Neuronal stem cell (in vitro differentiated cells): ENCODE measurements at regions not wholly inside any gene's neighbourhood (a gene's known extent, or its start where the extent isn't known, plus 50 kb on each side); places are given as distances from the start of the nearest gene placed in this dataset.

Experiments
- DNase-seq: peaks from one replicate; pipeline ENCODE4 v3.0.0-alpha.2; 2013; ENCODE audit warnings: low spot score
- H2AFZ ChIP-seq: one replicate; pipeline ENCODE4 v1.6.1; 2013; ENCODE audit warnings: mild to moderate bottlenecking, low read length, inconsistent platforms
- H2AK5ac ChIP-seq: 2 replicates; pipeline ENCODE4 v1.6.1; 2013; ENCODE audit warnings: low read depth, mild to moderate bottlenecking, inconsistent platforms, low read length, moderate library complexity, mixed read lengths
- H2BK120ac ChIP-seq: 2 replicates; pipeline ENCODE4 v1.6.1; 2013; ENCODE audit warnings: low read depth, mild to moderate bottlenecking, inconsistent platforms, low read length, moderate library complexity, mixed read lengths
- H2BK12ac ChIP-seq: one replicate; pipeline ENCODE4 v1.6.1; 2013; ENCODE audit warnings: low read length, inconsistent platforms
- H2BK15ac ChIP-seq: 2 replicates; pipeline ENCODE4 v1.6.1; 2013; ENCODE audit warnings: mild to moderate bottlenecking, low read length, inconsistent platforms, mixed read lengths
- H2BK5ac ChIP-seq: one replicate; pipeline ENCODE4 v1.6.1; 2013; ENCODE audit warnings: inconsistent platforms, mild to moderate bottlenecking, low read length, moderate library complexity
- H3K14ac ChIP-seq: one replicate; pipeline ENCODE4 v1.6.1; 2013; ENCODE audit warnings: low read length, inconsistent platforms
- H3K18ac ChIP-seq: 2 replicates; pipeline ENCODE4 v1.6.1; 2013; ENCODE audit warnings: low read length, inconsistent platforms
- H3K23ac ChIP-seq: 2 replicates; pipeline ENCODE4 v1.6.1; 2013; ENCODE audit warnings: low read depth, mild to moderate bottlenecking, mixed read lengths, low read length, inconsistent platforms; ENCODE audit not compliant: poor library complexity
- H3K27ac ChIP-seq: replicated peaks from 3 replicates; pipeline ENCODE4 v1.5.1; 2013; ENCODE audit warnings: low read length, inconsistent platforms
- H3K27me3 ChIP-seq, 3 experiments: 2 replicates each; pipeline ENCODE4 v1.6.1; 2013; ENCODE audit warnings: low read length in 3 of 3, mild to moderate bottlenecking in 2 of 3, inconsistent platforms in 1 of 3, low read depth in 1 of 3, mixed read lengths in 1 of 3, moderate library complexity in 1 of 3; ENCODE audit not compliant: control insufficient read depth in 3 of 3, insufficient read depth in 3 of 3
- H3K36me3 ChIP-seq, 2 donors: replicated peaks in 1 of 2; 2 replicates each; pipeline ENCODE4 v1.6.1; 2013; ENCODE audit warnings: low read length in 2 of 2; ENCODE audit not compliant: control insufficient read depth in 2 of 2, insufficient read depth in 2 of 2
- H3K4ac ChIP-seq: 2 replicates; pipeline ENCODE4 v1.6.1; 2013; ENCODE audit warnings: inconsistent platforms, mild to moderate bottlenecking, low read length, moderate library complexity
- H3K4me1 ChIP-seq, 2 donors: 1 replicate in 1 of 2; 2 replicates in 1 of 2; pipeline ENCODE4 v1.6.1; 2013; ENCODE audit warnings: low read length in 2 of 2, low read depth in 1 of 2; ENCODE audit not compliant: control insufficient read depth in 2 of 2, insufficient read depth in 1 of 2
- H3K4me2 ChIP-seq: one replicate; pipeline ENCODE4 v1.6.1; 2013; ENCODE audit warnings: mild to moderate bottlenecking, low read length, inconsistent platforms; ENCODE audit not compliant: insufficient read depth, poor library complexity, severe bottlenecking
- H3K4me3 ChIP-seq, 2 donors: 2 replicates each; pipeline ENCODE4 v1.5.1; 2013; ENCODE audit warnings: low read length in 2 of 2, mild to moderate bottlenecking in 2 of 2, inconsistent platforms in 1 of 2, moderate library complexity in 1 of 2
- H3K79me1 ChIP-seq: one replicate; pipeline ENCODE4 v1.6.1; 2013; ENCODE audit warnings: low read depth, mild to moderate bottlenecking, inconsistent platforms, low read length, moderate library complexity
- H3K9ac ChIP-seq: one replicate; pipeline ENCODE4 v1.6.1; 2013; ENCODE audit warnings: mild to moderate bottlenecking, low read depth, low read length, inconsistent platforms; ENCODE audit not compliant: poor library complexity
- H3K9me3 ChIP-seq, 2 donors: replicated peaks in 1 of 2; 2 replicates each; pipeline versions ENCODE3 to v1.6.1; 2013; ENCODE audit warnings: low read length in 2 of 2, mild to moderate bottlenecking in 2 of 2, inconsistent platforms in 1 of 2, low read depth in 1 of 2, mixed read lengths in 1 of 2, moderate library complexity in 1 of 2; ENCODE audit not compliant: control insufficient read depth in 2 of 2, insufficient read depth in 1 of 2
- H4K8ac ChIP-seq: one replicate; pipeline ENCODE4 v1.6.1; 2013; ENCODE audit warnings: low read depth, mild to moderate bottlenecking, inconsistent platforms, low read length, moderate library complexity
- H4K91ac ChIP-seq: one replicate; pipeline ENCODE4 v1.6.1; 2013; ENCODE audit warnings: low read length, low read depth, mild to moderate bottlenecking, inconsistent platforms; ENCODE audit not compliant: poor library complexity
- WGBS, 2 donors: extraction: QIAGEN DNeasy Blood & Tissue Kit; methylation state at CpG; one replicate each; pipeline ENCODE4 v1.1.7; 2013; ENCODE audit warnings: missing lambda C conversion rate in 2 of 2, mixed read lengths in 1 of 2; ENCODE audit not compliant: insufficient read length in 2 of 2, insufficient replicate concordance in 1 of 2; ENCODE audit errors: extremely low coverage in 2 of 2; 5-methylcytosine and 5-hydroxymethylcytosine counted together

GRCh38 chr4:167966143-167966542 lies 126.2 kb upstream of the ANXA10 start:
- Histone ChIP-seq H3K4me2 (no peak overlapping the region), H2BK15ac (no peak overlapping the region), H2AK5ac (no peak overlapping the region), H3K9me3 (peaks cover 0 to 1% of the 10 kb centered on the region in 2 donors), H3K23ac (no peak overlapping the region), H3K27me3 (no peaks in the 10 kb centered on the region), H3K14ac (no peak overlapping the region), H3K4me3 (no peak overlapping the region), H2BK120ac (no peak overlapping the region), H2AFZ (no peak overlapping the region), H3K4me1 (peaks cover 0 to 9% of the 10 kb centered on the region in 2 donors), H3K4ac (no peak overlapping the region), H3K79me1 (no peaks in the 10 kb centered on the region), H4K8ac (no peak overlapping the region), H3K27ac (no peak overlapping the region), H2BK5ac (no peak overlapping the region), H3K18ac (no peak overlapping the region), H2BK12ac (no peak overlapping the region), H3K9ac (no peak overlapping the region), H4K91ac (no peak overlapping the region), H3K36me3 (no peaks in the 10 kb centered on the region)
- no CpG with 5 or more reads among the region's 2 CpGs for WGBS, 2 donors
- no peak for DNase-seq

GRCh38 chr4:167973513-167973912 lies 118.8 kb upstream of the ANXA10 start:
- no peaks in the 10 kb centered on the region for H3K79me1 ChIP-seq
- no peak overlapping the region for H3K4ac ChIP-seq
- H3K27ac ChIP-seq = no peak overlapping the region
- no peak overlapping the region for H4K91ac ChIP-seq
- no peak overlapping the region for H3K4me3 ChIP-seq
- no peak overlapping the region for H2AFZ ChIP-seq
- H3K27me3 ChIP-seq = no peaks in the 10 kb centered on the region
- no peak overlapping the region for H3K23ac ChIP-seq
- no peak overlapping the region for H2BK120ac ChIP-seq
- no peak overlapping the region for H2BK15ac ChIP-seq
- H4K8ac ChIP-seq = no peak overlapping the region
- H3K14ac ChIP-seq = no peak overlapping the region
- no peak overlapping the region for H3K9ac ChIP-seq
- H2BK12ac ChIP-seq = no peak overlapping the region
- no peak overlapping the region for H3K4me2 ChIP-seq
- H3K9me3 ChIP-seq = peaks cover 0 to 6% of the 10 kb centered on the region in 2 donors
- no peaks in the 10 kb centered on the region for H3K36me3 ChIP-seq
- no peak overlapping the region for H3K18ac ChIP-seq
- DNase-seq = no peak
- no peak overlapping the region for H2AK5ac ChIP-seq
- H2BK5ac ChIP-seq = no peak overlapping the region
- no peaks in the 10 kb centered on the region for H3K4me1 ChIP-seq

- no peak overlapping the region for H4K91ac ChIP-seq
- no peak overlapping the region for H3K18ac ChIP-seq
- H2AFZ ChIP-seq = no peak overlapping the region
- H3K4me1 ChIP-seq = no peaks in the 10 kb centered on the region
- no peak overlapping the region for H2BK120ac ChIP-seq
- no peak overlapping the region for H2BK15ac ChIP-seq
- H2BK12ac ChIP-seq = no peak overlapping the region
- H3K4ac ChIP-seq = no peak overlapping the region
- DNase-seq = no peak
- no peaks in the 10 kb centered on the region for H3K9me3 ChIP-seq
- no peak overlapping the region for H3K23ac ChIP-seq
- no peak overlapping the region for H2AK5ac ChIP-seq
- H3K79me1 ChIP-seq = no peaks in the 10 kb centered on the region
- no peak overlapping the region for H3K9ac ChIP-seq
- no peak overlapping the region for H3K4me3 ChIP-seq
- no peaks in the 10 kb centered on the region for H3K27me3 ChIP-seq
- H3K27ac ChIP-seq = no peak overlapping the region
- H3K14ac ChIP-seq = no peak overlapping the region
- H3K36me3 ChIP-seq = no peaks in the 10 kb centered on the region
- no peak overlapping the region for H4K8ac ChIP-seq
- H2BK5ac ChIP-seq = no peak overlapping the region
- no peak overlapping the region for H3K4me2 ChIP-seq
Measured at GRCh38 chr4:167985565-167985964, 106.8 kb upstream of the ANXA10 start.

- H3K4me2 ChIP-seq = no peak overlapping the region
- DNase-seq = no peak
- no peak overlapping the region for H4K91ac ChIP-seq
- H2BK120ac ChIP-seq = no peak overlapping the region
- WGBS, 2 donors = no CpG with 5 or more reads among the region's 3 CpGs
- H3K14ac ChIP-seq = no peak overlapping the region
- H3K27me3 ChIP-seq = no peaks in the 10 kb centered on the region
- no peak overlapping the region for H2AFZ ChIP-seq
- H2BK5ac ChIP-seq = no peak overlapping the region
- no peak overlapping the region for H3K27ac ChIP-seq
- H3K36me3 ChIP-seq = no peaks in the 10 kb centered on the region
- H3K9ac ChIP-seq = no peak overlapping the region
- no peak overlapping the region for H3K18ac ChIP-seq
- no peak overlapping the region for H3K23ac ChIP-seq
- H3K4ac ChIP-seq = no peak overlapping the region
- no peak overlapping the region for H2BK12ac ChIP-seq
- peak overlapping the region in 1 of 2 donors; percentile 27 for H3K4me3 ChIP-seq
- H3K4me1 ChIP-seq = no peaks in the 10 kb centered on the region
- no peaks in the 10 kb centered on the region for H3K79me1 ChIP-seq
- no peak overlapping the region for H4K8ac ChIP-seq
- no peaks in the 10 kb centered on the region for H3K9me3 ChIP-seq
- H2BK15ac ChIP-seq = no peak overlapping the region
- H2AK5ac ChIP-seq = no peak overlapping the region
Measured at GRCh38 chr4:167986044-167986443, 106.3 kb upstream of the ANXA10 start.
